ENCODE measurements at regions not wholly inside any gene's neighbourhood (a gene's known extent, or its start where the extent isn't known, plus 50 kb on each side); places are given as distances from the start of the nearest gene placed in this dataset.

- TF ChIP-seq SUZ12 (IDR thresholded peaks at IDR 0.05): no peak
- no peak for TF ChIP-seq FOXM1 (IDR thresholded peaks at IDR 0.05; ENCODE audit: borderline replicate concordance)
- TF ChIP-seq HDGF (IDR thresholded peaks at IDR 0.05; ENCODE audit: borderline replicate concordance): no peak
- TF ChIP-seq FOXK2 (IDR thresholded peaks at IDR 0.05): no peak
- no peak for TF ChIP-seq SP1 (IDR thresholded peaks at IDR 0.05)
- no peak for TF ChIP-seq CTBP1 (IDR thresholded peaks at IDR 0.05; ENCODE audit: borderline replicate concordance)
- TF ChIP-seq ELF4 (IDR thresholded peaks at IDR 0.05): no peak
- TF ChIP-seq TARDBP (IDR thresholded peaks at IDR 0.05): no peak
- no peak for TF ChIP-seq FOXA1 (IDR thresholded peaks at IDR 0.05)
- TF ChIP-seq PKNOX1 (IDR thresholded peaks at IDR 0.05): no peak
- TF ChIP-seq L3MBTL2 (conservative IDR thresholded peaks at IDR 0.05): no peak
- no peak for TF ChIP-seq NFRKB (IDR thresholded peaks at IDR 0.05)
Observed at GRCh38 chr6:27187231-27188060, 60.1 kb upstream of the PRSS16 start.
